BLaER1 treated with 17β-estradiol and CSF1 and Interleukin-3, amounts not matched to agents 10 nM and 100 nM (cell line): ENCODE measurements at regions not wholly inside any gene's neighbourhood (a gene's known extent, or its start where the extent isn't known, plus 50 kb on each side); places are given as distances from the start of the nearest gene placed in this dataset.

ENCODE experiments used
- H3K27ac ChIP-seq, 11 experiments: shearing (Covaris generic); formaldehyde crosslinking; 2 replicates each; pipeline ENCODE4 v1.8.1; 2022
- H3K27me3 ChIP-seq, 11 experiments: shearing (Covaris generic); formaldehyde crosslinking; 2 replicates each; pipeline ENCODE4 v1.8.1; 2022
- H3K36me3 ChIP-seq, 11 experiments: shearing (Covaris generic); formaldehyde crosslinking; 2 replicates each; pipeline ENCODE4 v1.8.1; 2022
- H3K4me1 ChIP-seq, 10 experiments: shearing (Covaris generic); formaldehyde crosslinking; 2 replicates each; pipeline ENCODE4 v1.8.1; 2022
- H3K4me2 ChIP-seq, 11 experiments: shearing (Covaris generic); formaldehyde crosslinking; 2 replicates each; pipeline ENCODE4 v1.8.1; 2022
- H3K4me3 ChIP-seq, 10 experiments: shearing (Covaris generic); formaldehyde crosslinking; 2 replicates each; pipeline ENCODE4 v1.8.1; 2022
- H3K9ac ChIP-seq, 11 experiments: shearing (Covaris generic); formaldehyde crosslinking; 2 replicates each; pipeline ENCODE4 v1.8.1; 2022
- H3K9me3 ChIP-seq, 11 experiments: shearing (Covaris generic); formaldehyde crosslinking; replicated peaks in 1 of 11; 2 replicates each; pipeline ENCODE4 v1.8.1; 2022
- H4K20me1 ChIP-seq, 11 experiments: shearing (Covaris generic); formaldehyde crosslinking; 2 replicates each; pipeline ENCODE4 v1.8.1; 2022
- Cebpa-rat ChIP-seq, 11 experiments: shearing (Covaris generic); IDR thresholded peaks; 2 replicates each; pipeline ENCODE4 v1.8.1; 2022

GRCh38 chr1:112285316-112285715 is 110.7 kb upstream of the CTTNBP2NL start:
- no peak for TF ChIP-seq Cebpa-rat (IDR thresholded peaks at IDR 0.05)
- Histone ChIP-seq H3K36me3 (no peaks in the 10 kb centered on the region), H3K4me3 (no peak overlapping the region), H4K20me1 (no peaks in the 10 kb centered on the region), H3K27ac (no peak overlapping the region), H3K9ac (no peak overlapping the region), H3K4me1 (no peaks in the 10 kb centered on the region), H3K4me2 (no peak overlapping the region), H3K27me3 (no peaks in the 10 kb centered on the region), H3K9me3 (no peaks in the 10 kb centered on the region; a peak in 1 of 22 replicates)

- no peaks in the 10 kb centered on the region for H3K4me1 ChIP-seq
- H3K4me2 ChIP-seq = no peak overlapping the region
- H3K36me3 ChIP-seq = no peaks in the 10 kb centered on the region
- no peaks in the 10 kb centered on the region for H3K27me3 ChIP-seq
- no peak for TF ChIP-seq Cebpa-rat (IDR thresholded peaks at IDR 0.05)
- no peaks in the 10 kb centered on the region; a peak in 1 of 22 replicates for H3K9me3 ChIP-seq
- no peak overlapping the region for H3K9ac ChIP-seq
- no peak overlapping the region for H3K27ac ChIP-seq
- no peak overlapping the region for H3K4me3 ChIP-seq
- no peaks in the 10 kb centered on the region for H4K20me1 ChIP-seq
Observed at GRCh38 chr1:112285746-112286145, 110.3 kb upstream of the CTTNBP2NL start.

- H3K27ac ChIP-seq = no peak overlapping the region
- no peak overlapping the region for H3K4me2 ChIP-seq
- H3K36me3 ChIP-seq = no peaks in the 10 kb centered on the region
- no peak overlapping the region for H3K9ac ChIP-seq
- no peak overlapping the region for H3K4me3 ChIP-seq
- 0 out of 22 replicates have a peak, but pooled peaks cover 0 to 8% (median 0%) of the 10 kb centered on the region in 11 experiments for H3K9me3 ChIP-seq
- TF ChIP-seq Cebpa-rat (IDR thresholded peaks at IDR 0.05) = no peak
- H3K27me3 ChIP-seq = no peaks in the 10 kb centered on the region
- no peaks in the 10 kb centered on the region for H3K4me1 ChIP-seq
- H4K20me1 ChIP-seq = no peaks in the 10 kb centered on the region
Observed at GRCh38 chr1:112296908-112297307, 99.1 kb upstream of the CTTNBP2NL start.

- H3K36me3 ChIP-seq = no peaks in the 10 kb centered on the region
- no peaks in the 10 kb centered on the region for H3K4me1 ChIP-seq
- TF ChIP-seq Cebpa-rat (IDR thresholded peaks at IDR 0.05) = no peak
- no peaks in the 10 kb centered on the region for H3K27me3 ChIP-seq
- H3K9me3 ChIP-seq = 0 out of 22 replicates have a peak, but pooled peaks cover 0 to 8% (median 0%) of the 10 kb centered on the region in 11 experiments
- H3K4me2 ChIP-seq = no peak overlapping the region
- H3K27ac ChIP-seq = no peak overlapping the region
- no peak overlapping the region for H3K9ac ChIP-seq
- no peaks in the 10 kb centered on the region for H4K20me1 ChIP-seq
- H3K4me3 ChIP-seq = no peak overlapping the region
Observed at GRCh38 chr1:112297536-112297935, 98.5 kb upstream of the CTTNBP2NL start.

- Histone ChIP-seq H3K9ac (no peak overlapping the region), H3K4me2 (no peak overlapping the region), H3K36me3 (no peaks in the 10 kb centered on the region), H3K4me1 (no peaks in the 10 kb centered on the region), H3K27me3 (no peaks in the 10 kb centered on the region), H3K4me3 (no peak overlapping the region), H4K20me1 (no peaks in the 10 kb centered on the region), H3K9me3 (0 out of 22 replicates have a peak, but pooled peaks cover 0 to 8% (median 0%) of the 10 kb centered on the region in 11 experiments), H3K27ac (no peak overlapping the region)
- TF ChIP-seq Cebpa-rat (IDR thresholded peaks at IDR 0.05) = no peak
Observed at GRCh38 chr1:112298558-112298957, 97.5 kb upstream of the CTTNBP2NL start.

- Histone ChIP-seq H4K20me1 (no peaks in the 10 kb centered on the region), H3K9me3 (0 out of 22 replicates have a peak, but pooled peaks cover 0 to under 1% (median 0%) of the 10 kb centered on the region in 11 experiments), H3K27ac (no peak overlapping the region), H3K4me1 (peaks cover 0 to 12% (median 0%) of the 10 kb centered on the region in 10 experiments; a peak in 8 of 20 replicates), H3K9ac (no peak overlapping the region), H3K27me3 (no peaks in the 10 kb centered on the region), H3K4me2 (no peak overlapping the region), H3K36me3 (no peaks in the 10 kb centered on the region), H3K4me3 (no peak overlapping the region)
- no peak for TF ChIP-seq Cebpa-rat (IDR thresholded peaks at IDR 0.05)
Observed at GRCh38 chr1:112304126-112304525, 91.9 kb upstream of the CTTNBP2NL start.

- Histone ChIP-seq H3K36me3 (no peaks in the 10 kb centered on the region), H3K27me3 (no peaks in the 10 kb centered on the region), H3K9me3 (no peaks in the 10 kb centered on the region), H3K4me1 (peaks cover 0 to 17% (median 0%) of the 10 kb centered on the region in 10 experiments; a peak in 8 of 20 replicates), H3K9ac (no peak overlapping the region), H4K20me1 (no peaks in the 10 kb centered on the region), H3K4me3 (no peak overlapping the region), H3K27ac (no peak overlapping the region), H3K4me2 (no peak overlapping the region)
- TF ChIP-seq Cebpa-rat (IDR thresholded peaks at IDR 0.05) = no peak
Observed at GRCh38 chr1:112304612-112305011, 91.4 kb upstream of the CTTNBP2NL start.

- Histone ChIP-seq H3K9me3 (no peaks in the 10 kb centered on the region), H3K4me1 (peaks cover 0 to 18% (median 0%) of the 10 kb centered on the region in 10 experiments; a peak in 8 of 20 replicates), H3K36me3 (no peaks in the 10 kb centered on the region), H3K4me2 (peak overlapping the region in 2 of 11 experiments; percentile 64 to 70; a peak in 4 of 22 replicates), H4K20me1 (no peaks in the 10 kb centered on the region), H3K27ac (no peak overlapping the region), H3K9ac (no peak overlapping the region), H3K4me3 (no peak overlapping the region), H3K27me3 (no peaks in the 10 kb centered on the region)
- TF ChIP-seq Cebpa-rat (IDR thresholded peaks at IDR 0.05) = no peak
Observed at GRCh38 chr1:112307930-112308591, 88.0 kb upstream of the CTTNBP2NL start.

- Histone ChIP-seq H3K4me3 (no peak overlapping the region), H3K4me2 (peak overlapping the region in 3 of 11 experiments; percentile 35 to 70 (median 64); a peak in 5 of 22 replicates), H4K20me1 (no peaks in the 10 kb centered on the region), H3K9me3 (no peaks in the 10 kb centered on the region), H3K27me3 (no peaks in the 10 kb centered on the region), H3K27ac (no peak overlapping the region), H3K9ac (no peak overlapping the region), H3K4me1 (peaks cover 0 to 18% (median 0%) of the 10 kb centered on the region in 10 experiments; a peak in 8 of 20 replicates), H3K36me3 (no peaks in the 10 kb centered on the region)
- no peak for TF ChIP-seq Cebpa-rat (IDR thresholded peaks at IDR 0.05)
Observed at GRCh38 chr1:112308716-112309115, 87.3 kb upstream of the CTTNBP2NL start.

GRCh38 chr1:112309499-112309898 is 86.5 kb upstream of the CTTNBP2NL start:
- no peak overlapping the region for H3K4me3 ChIP-seq
- no peaks in the 10 kb centered on the region for H4K20me1 ChIP-seq
- no peaks in the 10 kb centered on the region for H3K36me3 ChIP-seq
- H3K4me1 ChIP-seq = peaks cover 0 to 18% (median 0%) of the 10 kb centered on the region in 10 experiments; a peak in 8 of 20 replicates
- no peak for TF ChIP-seq Cebpa-rat (IDR thresholded peaks at IDR 0.05)
- peak overlapping the region in 2 of 11 experiments; percentile 64 to 70; a peak in 4 of 22 replicates for H3K4me2 ChIP-seq
- H3K9me3 ChIP-seq = no peaks in the 10 kb centered on the region
- H3K27me3 ChIP-seq = no peaks in the 10 kb centered on the region
- H3K9ac ChIP-seq = no peak overlapping the region
- no peak overlapping the region for H3K27ac ChIP-seq
